ENCODE measurements at regions not wholly inside any gene's neighbourhood (a gene's known extent, or its start where the extent isn't known, plus 50 kb on each side); places are given as distances from the start of the nearest gene placed in this dataset.

- Histone ChIP-seq H3K4me3 (no peak overlapping the region), H3K36me3 (no peaks in the 10 kb centered on the region), H3K9me3 (no peaks in the 10 kb centered on the region), H3K4me1 (no peaks in the 10 kb centered on the region), H3K27me3 (no peaks in the 10 kb centered on the region), H3K27ac (no peak overlapping the region)
- ATAC-seq: no peak
- in situ Hi-C loops (cut with MboI; ENCODE audit: low sequenced_read_pairs in 4 of 4): no loop called here
- DNase-seq: no peak
- intact Hi-C loops (cut with DNase I; ENCODE audit: low total_unique reads): no loop called here
- TF ChIP-seq CTCF (IDR thresholded peaks at IDR 0.05 in 4 of 5, conservative IDR thresholded peaks at IDR 0.05 in 1 of 5) (no peak), POLR2A (IDR thresholded peaks at IDR 0.05) (no peak)
These were observed 179.9 kb downstream of the DTHD1 start for GRCh38 chr4:36461344-36461743.

- in situ Hi-C loops (cut with MboI; ENCODE audit: low sequenced_read_pairs in 4 of 4): no loop called here
- TF ChIP-seq CTCF (IDR thresholded peaks at IDR 0.05 in 4 of 5, conservative IDR thresholded peaks at IDR 0.05 in 1 of 5) (no peak), POLR2A (IDR thresholded peaks at IDR 0.05) (no peak)
- no peak overlapping the region for H3K27ac ChIP-seq
- no peaks in the 10 kb centered on the region for H3K9me3 ChIP-seq
- intact Hi-C loops (cut with DNase I; ENCODE audit: low total_unique reads): no loop called here
- DNase-seq: no peak
- no peaks in the 10 kb centered on the region for H3K27me3 ChIP-seq
- no peaks in the 10 kb centered on the region for H3K36me3 ChIP-seq
- H3K4me1 ChIP-seq: no peaks in the 10 kb centered on the region
- no peak overlapping the region for H3K4me3 ChIP-seq
- ATAC-seq: no peak
These were observed 186.3 kb downstream of the DTHD1 start for GRCh38 chr4:36467670-36468069.

- no peaks in the 10 kb centered on the region for H3K4me1 ChIP-seq
- TF ChIP-seq POLR2A (IDR thresholded peaks at IDR 0.05) (no peak), CTCF (IDR thresholded peaks at IDR 0.05 in 4 of 5, conservative IDR thresholded peaks at IDR 0.05 in 1 of 5) (no peak)
- no peak overlapping the region for H3K27ac ChIP-seq
- ATAC-seq: no peak
- no peaks in the 10 kb centered on the region for H3K9me3 ChIP-seq
- no peak for DNase-seq
- no peaks in the 10 kb centered on the region for H3K27me3 ChIP-seq
- in situ Hi-C loops (cut with MboI; ENCODE audit: low sequenced_read_pairs in 4 of 4) (no loop called here), intact Hi-C loops (cut with DNase I; ENCODE audit: low total_unique reads) (no loop called here)
- H3K4me3 ChIP-seq: no peak overlapping the region
- H3K36me3 ChIP-seq: no peaks in the 10 kb centered on the region
These were observed 190.5 kb downstream of the DTHD1 start for GRCh38 chr4:36471903-36472302.

- Histone ChIP-seq H3K27me3 (no peaks in the 10 kb centered on the region), H3K27ac (no peak overlapping the region), H3K36me3 (no peaks in the 10 kb centered on the region), H3K4me3 (no peak overlapping the region), H3K9me3 (no peaks in the 10 kb centered on the region), H3K4me1 (no peaks in the 10 kb centered on the region)
- ATAC-seq (no peak), DNase-seq (no peak)
- intact Hi-C loops (cut with DNase I; ENCODE audit: low total_unique reads) (no loop called here), in situ Hi-C loops (cut with MboI; ENCODE audit: low sequenced_read_pairs in 4 of 4) (no loop called here)
- no peak for TF ChIP-seq POLR2A (IDR thresholded peaks at IDR 0.05)
- no peak for TF ChIP-seq CTCF (IDR thresholded peaks at IDR 0.05 in 4 of 5, conservative IDR thresholded peaks at IDR 0.05 in 1 of 5)
These were observed 194.7 kb downstream of the DTHD1 start for GRCh38 chr4:36476135-36476534.

GRCh38 chr4:36477861-36478260 lies 196.4 kb downstream of the DTHD1 start:
- ATAC-seq (no peak), DNase-seq (no peak)
- Histone ChIP-seq H3K36me3 (no peaks in the 10 kb centered on the region), H3K4me3 (no peak overlapping the region), H3K9me3 (no peaks in the 10 kb centered on the region), H3K27ac (no peak overlapping the region), H3K4me1 (no peaks in the 10 kb centered on the region), H3K27me3 (no peaks in the 10 kb centered on the region)
- in situ Hi-C loops (cut with MboI; ENCODE audit: low sequenced_read_pairs in 4 of 4) (no loop called here), intact Hi-C loops (cut with DNase I; ENCODE audit: low total_unique reads) (no loop called here)
- no peak for TF ChIP-seq CTCF (IDR thresholded peaks at IDR 0.05 in 4 of 5, conservative IDR thresholded peaks at IDR 0.05 in 1 of 5)
- TF ChIP-seq POLR2A (IDR thresholded peaks at IDR 0.05): no peak

All from gastrocnemius medialis (tissue), 4 donors.